Calu3 (cell line): ENCODE measurements at regions not wholly inside any gene's neighbourhood (a gene's known extent, or its start where the extent isn't known, plus 50 kb on each side); places are given as distances from the start of the nearest gene placed in this dataset.

Experiments used
- BruUV-seq: library from RNA; stranded (reverse); fragments of 400-500 nt; replicated peaks from 2 replicates; lab custom pipeline; 2021; lab: Mats Ljungman, UMichigan
- CTCF ChIA-PET: fragments of 300-600 bp; sonication (Branson Sonifier 250); formaldehyde crosslinking; loops from one replicate; lab custom pipeline; 2022; ENCODE audit warnings: antibody characterized with exemption; lab: Charles Lee
- DNase-seq: peaks from one replicate; pipeline ENCODE4 v3.0.0; 2022
- H3K27ac Mint-ChIP-seq: one replicate; pipeline ENCODE4 v1.8.0; 2022; ENCODE audit warnings: mixed read lengths; ENCODE audit not compliant: unreplicated experiment
- H3K27me3 Mint-ChIP-seq: one replicate; pipeline ENCODE4 v1.8.0; 2022; ENCODE audit warnings: mixed read lengths; ENCODE audit not compliant: unreplicated experiment
- H3K36me3 Mint-ChIP-seq: one replicate; pipeline ENCODE4 v1.8.0; 2022; ENCODE audit warnings: mild to moderate bottlenecking, moderate library complexity, mixed read lengths; ENCODE audit not compliant: insufficient read depth, unreplicated experiment
- H3K4me1 Mint-ChIP-seq: one replicate; pipeline ENCODE4 v1.8.0; 2022; ENCODE audit warnings: mild to moderate bottlenecking, low read depth, mixed read lengths; ENCODE audit not compliant: unreplicated experiment
- H3K4me3 Mint-ChIP-seq: one replicate; pipeline ENCODE4 v1.8.0; 2022; ENCODE audit warnings: mild to moderate bottlenecking, low read depth, moderate library complexity, mixed read lengths; ENCODE audit not compliant: unreplicated experiment
- H3K9me3 Mint-ChIP-seq: one replicate; pipeline ENCODE4 v1.8.0; 2022; ENCODE audit warnings: low read depth, mixed read lengths; ENCODE audit not compliant: unreplicated experiment
- intact Hi-C: fragments of 100-400 bp; cut with micrococcal nuclease; formaldehyde crosslinking; loops from one replicate; pipeline ENCODE4 v1.10.0; 2022; ENCODE audit not compliant: unreplicated experiment
- TF ChIP-seq, protein P1 (sequence below): fragments of 200-600 bp; IDR thresholded peaks from one replicate; pipeline ENCODE4 v1.8.0; 2022; ENCODE audit warnings: antibody characterized with exemption; ENCODE audit not compliant: unreplicated experiment

DNA sequence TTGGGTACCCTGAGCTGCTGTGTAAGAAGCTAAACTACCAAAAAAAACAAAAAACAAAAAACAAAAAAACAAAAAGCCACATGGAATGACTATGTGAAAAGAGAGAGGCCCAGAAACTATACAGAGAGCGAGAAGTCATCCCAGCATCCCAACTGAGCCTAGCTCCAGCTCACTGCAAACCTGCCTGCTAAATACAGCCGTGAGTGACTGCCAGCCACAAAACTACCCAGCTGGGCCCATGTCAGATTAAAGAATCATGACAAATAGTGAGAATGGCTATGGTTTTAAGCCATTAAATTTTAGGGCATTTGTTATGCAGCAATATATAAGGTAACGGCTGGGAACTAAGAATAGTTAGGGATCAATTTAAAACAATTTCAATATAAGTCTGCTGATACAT lies 335.1 kb upstream of the PDE4D start:
- Mint-ChIP-seq H3K36me3 (no peaks in the 10 kb centered on the region), H3K27ac (no peak overlapping the region), H3K27me3 (peaks cover 8% of the 10 kb centered on the region), H3K4me3 (no peak overlapping the region), H3K9me3 (no peaks in the 10 kb centered on the region), H3K4me1 (no peaks in the 10 kb centered on the region)
- BruUV-seq, result no TSS peak
- CTCF ChIA-PET, result no interaction called here
- intact Hi-C loops, result no loop called here
- no peak for DNase-seq
- TF ChIP-seq, protein P1, sequence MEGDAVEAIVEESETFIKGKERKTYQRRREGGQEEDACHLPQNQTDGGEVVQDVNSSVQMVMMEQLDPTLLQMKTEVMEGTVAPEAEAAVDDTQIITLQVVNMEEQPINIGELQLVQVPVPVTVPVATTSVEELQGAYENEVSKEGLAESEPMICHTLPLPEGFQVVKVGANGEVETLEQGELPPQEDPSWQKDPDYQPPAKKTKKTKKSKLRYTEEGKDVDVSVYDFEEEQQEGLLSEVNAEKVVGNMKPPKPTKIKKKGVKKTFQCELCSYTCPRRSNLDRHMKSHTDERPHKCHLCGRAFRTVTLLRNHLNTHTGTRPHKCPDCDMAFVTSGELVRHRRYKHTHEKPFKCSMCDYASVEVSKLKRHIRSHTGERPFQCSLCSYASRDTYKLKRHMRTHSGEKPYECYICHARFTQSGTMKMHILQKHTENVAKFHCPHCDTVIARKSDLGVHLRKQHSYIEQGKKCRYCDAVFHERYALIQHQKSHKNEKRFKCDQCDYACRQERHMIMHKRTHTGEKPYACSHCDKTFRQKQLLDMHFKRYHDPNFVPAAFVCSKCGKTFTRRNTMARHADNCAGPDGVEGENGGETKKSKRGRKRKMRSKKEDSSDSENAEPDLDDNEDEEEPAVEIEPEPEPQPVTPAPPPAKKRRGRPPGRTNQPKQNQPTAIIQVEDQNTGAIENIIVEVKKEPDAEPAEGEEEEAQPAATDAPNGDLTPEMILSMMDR, result no peak

DNA sequence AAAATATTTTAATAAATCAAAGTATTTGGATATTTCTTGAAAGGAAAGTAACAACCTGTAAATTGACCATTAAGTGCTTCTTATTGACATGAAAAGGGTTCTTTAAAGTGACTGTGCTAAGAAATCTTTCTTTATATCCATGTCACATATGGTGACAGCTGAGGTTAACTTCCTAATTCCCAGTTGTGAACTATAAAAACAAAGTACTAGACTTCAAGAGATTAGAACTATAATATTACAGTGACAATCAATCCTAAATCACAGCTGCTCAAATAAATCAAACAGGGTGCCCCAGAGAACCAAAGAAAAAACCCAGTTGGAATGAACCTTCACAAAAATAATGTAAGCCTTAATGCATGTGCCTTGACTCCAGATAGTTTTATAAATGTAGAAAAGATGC lies 332.6 kb upstream of the PDE4D start:
- no peak for DNase-seq
- BruUV-seq, result no TSS peak
- intact Hi-C loops, result no loop called here
- Mint-ChIP-seq H3K27me3 (peaks cover 8% of the 10 kb centered on the region), H3K9me3 (no peaks in the 10 kb centered on the region), H3K4me3 (no peak overlapping the region), H3K4me1 (no peaks in the 10 kb centered on the region), H3K27ac (no peak overlapping the region), H3K36me3 (no peaks in the 10 kb centered on the region)
- TF ChIP-seq, protein P1, result no peak
- CTCF ChIA-PET, result no interaction called here

DNA sequence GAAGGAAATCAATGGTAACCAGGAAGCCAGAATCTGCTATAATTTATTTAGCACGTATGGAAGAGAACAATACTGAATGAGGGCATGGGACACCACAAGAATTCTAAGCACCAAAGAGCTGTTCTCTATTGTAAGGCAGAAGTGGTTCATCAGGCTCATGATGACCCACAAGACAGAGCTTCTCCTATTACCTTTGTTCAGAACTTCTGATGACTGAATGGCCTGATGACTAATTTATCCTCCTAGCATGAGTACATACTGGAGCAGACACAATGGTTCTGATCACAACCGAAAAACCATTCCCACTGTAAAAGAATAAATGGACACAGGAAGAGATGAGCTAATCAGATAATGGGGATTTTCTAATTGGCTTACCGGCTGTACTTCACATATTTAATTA lies 329.8 kb upstream of the PDE4D start:
- H3K4me3 Mint-ChIP-seq, result no peak overlapping the region
- no TSS peak for BruUV-seq
- no peak for DNase-seq
- no peak overlapping the region for H3K27ac Mint-ChIP-seq
- CTCF ChIA-PET, result no interaction called here
- no peaks in the 10 kb centered on the region for H3K36me3 Mint-ChIP-seq
- intact Hi-C loops, result no loop called here
- TF ChIP-seq, protein P1, result no peak
- H3K9me3 Mint-ChIP-seq, result no peaks in the 10 kb centered on the region
- peaks cover 8% of the 10 kb centered on the region for H3K27me3 Mint-ChIP-seq
- no peaks in the 10 kb centered on the region for H3K4me1 Mint-ChIP-seq

DNA sequence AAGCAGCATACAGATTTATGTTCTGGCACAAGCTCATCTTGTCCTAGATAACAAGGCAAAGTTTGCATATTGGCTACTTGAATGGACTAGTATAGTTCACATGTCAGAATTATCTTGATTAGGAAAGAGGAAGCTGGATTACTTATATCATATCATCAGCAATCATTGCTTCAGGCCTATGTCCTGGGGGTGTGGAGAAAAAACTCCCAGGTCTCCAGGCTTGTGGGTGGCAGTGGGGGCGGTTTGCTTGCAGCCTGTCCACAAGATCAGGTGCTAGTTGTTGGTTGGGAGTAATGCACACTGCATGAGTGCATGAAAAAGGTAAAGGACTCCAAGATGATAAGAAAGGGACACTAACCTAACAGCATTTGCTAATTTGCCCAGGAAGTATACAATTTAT lies 326.4 kb upstream of the PDE4D start:
- Mint-ChIP-seq H3K4me3 (no peak overlapping the region), H3K36me3 (no peaks in the 10 kb centered on the region), H3K27me3 (no peaks in the 10 kb centered on the region), H3K9me3 (no peaks in the 10 kb centered on the region), H3K27ac (no peak overlapping the region), H3K4me1 (no peaks in the 10 kb centered on the region)
- DNase-seq, result no peak
- no TSS peak for BruUV-seq
- TF ChIP-seq, protein P1, result no peak
- CTCF ChIA-PET, result no interaction called here
- intact Hi-C loops, result no loop called here
